RKO (cell line): ENCODE measurements at regions not wholly inside any gene's neighbourhood (a gene's known extent, or its start where the extent isn't known, plus 50 kb on each side); places are given as distances from the start of the nearest gene placed in this dataset.

Source experiments
- DNase-seq: peaks from one replicate; pipeline ENCODE4 v3.0.0-alpha.2; 2016; ENCODE audit warnings: low spot score

DNA sequence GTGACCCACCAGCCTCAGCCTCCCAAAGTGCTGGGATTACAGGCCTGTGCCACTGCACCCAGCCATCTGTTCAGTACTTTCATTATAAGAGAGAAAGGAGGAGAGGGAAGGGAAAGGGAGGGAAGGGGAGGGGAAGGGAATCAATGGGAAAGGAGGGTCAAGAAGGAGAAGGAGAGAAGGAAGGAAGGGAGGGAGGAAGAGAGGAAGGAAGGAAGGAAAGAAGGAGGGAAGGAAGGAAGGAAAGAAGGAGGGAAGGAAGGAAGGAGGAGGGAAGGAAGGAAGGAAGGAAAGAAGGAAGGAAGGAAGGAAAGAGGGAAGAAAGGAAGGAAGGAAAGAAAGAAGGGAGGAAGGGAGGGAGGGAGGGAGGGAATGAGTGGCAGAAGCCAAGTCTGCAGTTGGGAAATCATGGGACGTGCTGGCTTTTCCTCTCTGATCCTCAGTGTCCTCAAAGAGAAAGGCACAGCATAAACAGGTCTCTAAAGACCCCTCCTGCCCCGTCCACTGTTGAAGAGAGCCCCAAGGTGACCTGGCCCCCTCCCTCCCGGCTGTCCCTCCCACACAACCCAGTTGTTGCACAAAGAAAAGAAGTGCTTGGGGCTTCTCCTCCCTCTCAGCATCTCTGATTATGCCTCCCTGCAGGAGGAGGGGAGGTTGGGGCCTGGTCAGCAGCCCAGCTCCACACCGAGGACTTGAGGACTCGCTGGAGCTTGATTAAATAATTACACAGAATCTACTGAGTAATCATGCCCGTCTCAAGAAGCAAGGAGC is 69.1 kb upstream of the TOP1 start:
- DNase-seq = no peak

DNA sequence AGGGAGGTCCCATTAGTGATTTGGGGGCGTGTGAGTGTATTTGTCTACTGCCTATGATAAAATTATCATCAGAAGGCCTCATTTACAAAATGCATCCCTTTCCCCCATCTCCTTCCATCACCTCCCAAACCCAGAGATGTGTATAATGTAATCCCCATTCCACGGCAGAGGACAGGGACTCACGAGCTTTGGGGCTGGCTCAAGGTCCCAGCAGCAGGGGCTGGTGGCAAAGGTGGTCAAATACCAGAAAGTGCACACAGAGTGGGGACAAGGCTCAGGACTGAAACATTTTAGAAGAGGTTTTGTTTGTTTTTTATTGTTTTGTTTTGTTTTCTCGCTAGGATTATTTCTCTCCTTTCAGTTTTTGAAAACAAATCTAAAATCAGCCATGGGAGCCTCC is 68.5 kb upstream of the TOP1 start:
- DNase-seq = no peak

DNA sequence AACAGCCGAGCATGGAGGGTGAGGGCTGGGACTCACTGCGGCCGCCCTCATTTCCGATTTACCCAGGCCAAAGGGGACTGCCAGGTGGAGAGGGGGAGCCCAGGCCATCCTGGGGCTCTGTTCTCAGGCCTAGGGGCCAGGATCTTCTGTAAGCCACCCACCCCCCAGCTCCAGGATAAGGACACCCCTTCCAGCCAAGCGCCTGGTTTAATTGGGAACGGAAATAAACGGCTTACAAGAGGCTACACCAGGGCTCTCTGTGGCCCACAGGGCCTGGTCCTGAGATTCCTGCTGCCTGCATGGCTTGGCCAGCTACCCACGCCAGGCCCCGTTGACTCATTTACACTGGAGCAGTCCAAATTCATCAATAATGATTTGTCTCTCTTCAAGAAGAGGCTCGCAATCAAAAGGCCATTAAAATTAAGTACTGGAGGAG is 68.1 kb upstream of the TOP1 start:
- DNase-seq = no peak

DNA sequence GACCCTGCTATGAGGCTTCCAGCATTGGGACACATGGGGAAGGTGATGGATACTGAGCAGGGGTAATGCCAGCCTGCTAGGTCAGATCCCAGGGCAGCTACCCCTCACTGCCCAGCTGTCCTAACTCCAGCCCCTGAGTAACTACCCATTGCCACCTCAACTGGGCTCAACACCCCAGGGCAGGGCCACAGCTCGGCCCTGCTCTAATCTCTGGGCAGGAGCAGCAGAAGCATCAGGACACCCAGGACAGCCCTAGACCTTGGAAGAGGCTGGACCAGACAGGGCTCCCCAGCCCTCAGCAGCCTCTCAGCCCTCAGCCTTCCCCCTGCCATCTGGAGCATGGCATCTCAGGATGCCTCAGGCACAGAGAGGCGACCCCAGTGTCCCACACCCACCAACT is 67.4 kb upstream of the TOP1 start:
- no peak for DNase-seq

DNA sequence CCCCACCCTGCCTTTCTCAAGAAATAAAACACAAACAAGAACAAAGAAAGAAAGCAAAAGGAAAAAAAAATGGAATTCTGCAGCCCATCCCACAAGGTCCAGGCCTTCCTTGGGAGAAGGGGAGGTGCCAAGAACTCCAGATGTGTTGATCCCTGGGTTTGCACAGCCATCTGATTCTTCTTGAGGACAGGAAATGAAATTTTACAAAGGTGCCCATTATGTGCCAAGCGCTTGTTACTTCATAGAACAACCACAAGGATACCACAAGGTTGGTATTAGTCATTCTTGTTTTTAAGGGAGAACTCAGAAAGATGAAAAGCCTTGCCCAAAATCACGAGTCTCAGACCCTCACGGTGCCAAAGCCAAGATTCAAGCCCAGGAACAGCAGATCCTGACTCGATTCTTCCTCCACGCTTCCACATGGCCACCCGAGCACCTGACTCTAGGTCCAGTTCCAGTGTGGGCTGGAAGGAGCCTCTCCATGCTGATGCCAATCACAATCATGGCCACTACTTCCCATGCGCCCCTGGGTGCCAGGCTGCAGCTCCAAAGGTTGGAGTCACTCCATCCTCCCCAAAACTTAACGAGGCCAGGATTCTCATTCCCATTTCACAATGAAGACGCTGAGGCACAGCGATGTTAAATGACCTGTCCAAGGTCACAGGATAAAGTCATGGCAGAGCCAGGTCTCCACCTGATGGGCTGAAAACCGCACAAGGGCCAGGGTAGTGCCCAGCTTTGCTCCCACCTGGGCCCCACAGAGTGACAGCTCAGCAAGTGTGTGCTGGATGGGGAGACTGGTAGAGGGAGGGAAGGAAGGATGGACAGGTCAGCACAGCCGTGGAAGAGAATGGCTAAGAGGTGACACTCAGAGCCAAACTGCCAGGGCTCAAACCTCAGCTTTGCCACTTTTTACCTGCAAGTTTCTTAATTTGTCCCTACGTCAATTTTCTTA is 66.7 kb upstream of the TOP1 start:
- no peak for DNase-seq

DNA sequence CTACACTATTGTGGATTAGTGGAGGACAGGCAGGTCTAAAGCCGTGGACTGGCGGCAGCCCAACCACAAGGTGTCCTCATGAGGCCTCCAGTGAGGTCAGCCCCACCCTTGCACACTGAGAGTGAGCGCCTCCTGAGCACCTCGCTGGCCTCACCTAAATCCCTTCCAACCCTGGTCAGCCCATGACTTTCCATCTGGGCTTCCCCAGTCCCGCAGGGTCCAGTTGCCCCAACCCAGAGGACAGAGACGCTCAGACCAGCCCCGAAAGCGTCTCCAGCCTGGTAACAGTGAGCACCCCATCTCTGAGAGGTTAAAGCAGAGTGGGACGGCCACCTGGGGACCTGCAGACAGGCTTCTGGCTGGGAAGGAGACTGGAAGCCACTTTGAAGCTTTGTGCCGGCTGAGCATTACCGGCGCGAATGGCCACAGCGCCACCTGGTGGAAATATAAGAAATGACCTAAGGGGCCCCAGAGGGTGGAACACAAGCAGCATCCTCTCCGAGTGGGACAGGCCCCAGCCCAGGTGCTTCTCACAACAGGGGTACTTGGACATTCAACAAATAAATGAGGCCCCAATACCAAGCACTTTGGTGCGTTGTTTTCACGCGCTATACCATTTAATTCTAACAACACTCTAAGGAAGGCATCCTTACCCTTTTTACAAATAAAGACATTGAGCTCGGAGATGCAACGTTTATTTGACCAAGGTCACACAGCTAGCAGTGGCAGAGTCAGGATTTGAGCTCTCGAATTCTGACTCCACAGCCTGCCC is 65.7 kb upstream of the TOP1 start:
- DNase-seq = peak; percentile 77

DNA sequence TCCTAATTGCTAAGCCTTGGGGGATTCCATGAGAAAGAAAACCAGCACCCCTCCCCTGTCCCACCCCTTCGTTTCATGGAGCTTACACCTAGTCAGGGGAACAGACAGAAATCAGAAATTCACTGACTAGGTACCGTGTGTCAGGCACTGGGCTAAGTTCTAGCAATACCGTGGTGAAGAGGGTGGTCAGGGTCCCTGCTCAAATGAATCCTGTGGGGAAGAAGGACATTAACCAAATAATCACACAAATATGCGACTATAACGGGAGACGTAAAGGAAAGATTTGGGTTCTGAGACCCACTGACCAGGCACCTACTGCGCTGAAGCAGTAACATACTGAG is 65.1 kb upstream of the TOP1 start:
- DNase-seq = no peak

DNA sequence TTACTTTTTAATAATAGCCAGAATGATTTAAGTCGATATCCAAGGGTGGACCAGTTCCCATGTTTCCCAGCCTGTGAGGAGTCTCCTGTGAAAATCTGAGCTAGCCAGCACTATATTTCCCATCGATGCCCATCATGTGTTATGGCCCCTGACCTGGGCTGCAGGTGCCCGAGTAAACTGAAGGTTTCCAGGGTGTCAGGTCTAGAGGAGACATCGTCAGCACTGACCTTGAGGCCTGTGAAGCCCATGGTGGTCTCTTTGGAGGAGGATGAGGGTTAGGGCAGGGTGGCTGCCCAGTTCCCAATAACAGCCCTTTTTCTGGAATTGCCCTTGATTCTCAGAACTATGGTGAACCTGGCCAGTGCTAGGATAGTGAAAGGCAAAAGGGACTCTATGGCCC is 63.0 kb upstream of the TOP1 start:
- DNase-seq = no peak

DNA sequence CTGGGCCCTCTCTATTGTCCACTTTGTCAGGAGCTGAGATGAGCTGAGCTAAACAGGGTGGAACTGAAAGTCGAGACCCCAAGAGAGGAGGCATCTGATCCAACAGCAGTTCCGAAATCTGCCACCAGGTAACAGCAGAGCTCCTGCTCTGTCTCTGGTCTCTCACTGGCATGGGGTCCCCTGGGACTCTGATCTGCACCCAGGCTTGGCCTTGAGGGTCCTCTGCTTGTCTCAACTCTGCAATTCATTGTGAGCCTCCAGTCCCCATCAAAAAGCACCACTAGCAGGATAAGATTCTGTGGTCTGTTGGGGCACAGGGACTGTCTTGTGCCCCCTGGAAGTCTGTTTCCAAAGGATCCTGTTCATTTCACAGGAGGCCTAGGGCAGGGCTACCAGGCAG is 62.5 kb upstream of the TOP1 start:
- DNase-seq = no peak

DNA sequence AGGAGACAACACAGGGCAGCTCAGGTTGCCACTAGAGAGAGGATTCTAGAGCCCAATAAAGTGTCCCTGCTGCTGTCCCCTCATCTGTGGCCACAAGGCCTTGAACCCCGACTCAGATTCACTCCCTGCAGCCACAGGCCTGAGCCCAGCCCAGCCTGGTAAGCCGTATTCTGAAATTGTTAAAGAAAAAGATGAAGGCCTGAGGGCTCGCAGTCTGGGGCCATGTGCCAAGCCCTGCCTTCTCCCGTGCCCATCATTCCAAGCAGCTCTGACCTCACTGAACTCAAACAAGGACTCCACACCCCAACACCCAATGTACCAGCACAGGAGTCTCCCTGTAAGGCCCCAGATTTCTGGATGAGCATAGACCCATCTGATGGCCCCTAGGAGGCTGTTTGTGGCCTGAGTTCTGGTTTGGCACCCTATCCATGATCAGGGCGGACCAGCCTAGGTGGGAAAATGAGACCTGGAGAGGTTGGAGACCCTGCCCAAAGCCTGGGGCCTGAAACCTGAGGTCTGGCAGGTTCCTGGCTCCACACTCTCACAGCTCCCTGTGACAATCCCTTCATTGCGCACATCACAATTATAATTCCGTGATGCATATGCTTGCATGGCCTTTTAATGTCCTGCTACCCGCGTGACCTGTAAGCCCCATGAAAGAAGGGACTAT is 62.0 kb upstream of the TOP1 start:
- DNase-seq = no peak

DNA sequence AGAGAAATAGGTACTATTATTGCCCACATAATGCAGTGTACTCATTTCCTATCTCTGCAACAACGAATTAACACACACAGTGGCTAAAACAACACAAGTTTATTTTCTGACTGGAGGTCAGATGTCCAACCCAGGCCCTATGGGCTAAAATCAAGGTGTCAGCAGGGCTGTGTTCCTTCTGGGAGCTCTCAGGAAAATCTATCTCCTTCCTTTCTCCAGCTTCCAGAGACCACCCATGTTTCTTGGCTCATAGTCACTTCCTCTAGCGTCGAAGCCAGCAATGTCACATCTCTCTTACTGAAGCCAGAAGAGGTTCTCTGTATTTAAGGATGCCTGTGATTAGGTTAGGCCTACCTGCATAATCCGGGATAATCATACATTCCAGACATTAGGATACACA is 60.9 kb upstream of the TOP1 start:
- DNase-seq = no peak

DNA sequence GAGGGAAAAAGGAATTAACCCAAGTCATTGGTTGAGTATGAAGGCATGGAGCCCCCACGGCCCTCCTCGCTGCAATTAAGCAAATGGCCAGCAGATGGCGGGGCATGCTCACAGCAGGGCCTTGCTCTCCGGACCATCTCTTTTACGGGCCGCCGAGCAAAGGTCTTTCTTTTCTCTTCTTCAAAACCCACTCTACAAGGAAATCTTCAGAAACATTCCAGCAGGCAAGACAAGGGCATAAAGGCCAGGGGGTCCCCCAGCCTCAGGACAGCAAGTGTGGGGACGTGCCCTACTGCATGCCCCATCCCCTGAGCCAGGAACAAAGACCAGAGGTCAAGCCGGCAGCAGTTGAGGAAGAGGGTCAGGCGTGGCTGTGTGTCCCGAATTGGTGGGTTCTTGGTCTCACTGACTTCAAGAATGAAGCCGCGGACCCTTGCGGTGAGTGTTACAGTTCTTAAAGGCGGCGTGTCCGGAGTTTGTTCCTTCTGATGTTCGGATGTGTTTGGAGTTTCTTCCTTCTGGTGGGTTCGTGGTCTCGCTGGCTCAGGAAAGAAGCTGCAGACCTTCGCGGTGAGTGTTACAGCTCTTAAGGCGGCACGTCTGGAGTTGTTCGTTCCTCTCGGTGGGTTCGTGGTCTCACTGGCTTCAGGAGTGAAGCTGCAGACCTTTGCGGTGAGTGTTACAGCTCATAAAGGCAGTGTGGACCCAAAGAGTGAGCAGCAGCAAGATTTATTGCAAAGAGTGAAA is 59.6 kb upstream of the TOP1 start:
- peak; percentile 79 for DNase-seq

DNA sequence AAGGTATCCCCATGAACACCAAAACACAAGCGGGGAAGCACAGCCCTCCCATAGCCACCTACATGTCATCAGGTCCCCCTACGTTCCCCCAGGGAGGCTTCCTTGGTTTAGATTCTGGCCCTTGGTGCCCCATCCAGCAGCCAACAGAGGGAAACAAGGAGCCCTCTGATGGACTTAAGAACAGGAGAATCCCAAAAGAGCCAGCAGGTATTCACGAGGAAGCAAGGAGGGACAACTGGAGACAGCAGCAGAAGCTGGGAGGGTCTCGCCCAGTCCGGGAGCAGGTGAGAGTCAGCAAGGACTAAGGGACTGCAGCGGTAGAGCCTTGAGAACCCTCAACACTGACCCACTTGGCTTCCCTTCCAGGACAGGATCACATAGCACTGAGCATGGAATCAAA is 58.4 kb upstream of the TOP1 start:
- DNase-seq = no peak

DNA sequence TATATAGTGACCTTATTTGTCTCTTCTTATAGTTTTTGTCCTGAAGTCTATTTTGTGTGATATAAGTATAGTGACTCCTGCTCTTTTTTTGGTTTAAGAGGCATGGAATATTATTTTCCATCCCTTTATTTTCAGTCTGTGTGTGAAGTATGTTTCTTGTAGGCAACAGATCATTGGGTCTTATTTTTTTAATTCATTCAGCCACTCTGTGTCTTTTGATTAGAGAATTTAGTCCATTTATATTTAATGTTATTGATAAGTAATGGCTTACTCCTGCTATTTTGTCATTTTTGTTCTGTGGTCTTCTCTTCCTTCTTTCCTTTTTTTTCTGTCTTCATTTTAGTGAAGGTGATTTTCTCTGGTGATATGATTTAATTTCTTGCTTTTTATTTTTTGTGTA is 51.4 kb upstream of the TOP1 start:
- no peak for DNase-seq

DNA sequence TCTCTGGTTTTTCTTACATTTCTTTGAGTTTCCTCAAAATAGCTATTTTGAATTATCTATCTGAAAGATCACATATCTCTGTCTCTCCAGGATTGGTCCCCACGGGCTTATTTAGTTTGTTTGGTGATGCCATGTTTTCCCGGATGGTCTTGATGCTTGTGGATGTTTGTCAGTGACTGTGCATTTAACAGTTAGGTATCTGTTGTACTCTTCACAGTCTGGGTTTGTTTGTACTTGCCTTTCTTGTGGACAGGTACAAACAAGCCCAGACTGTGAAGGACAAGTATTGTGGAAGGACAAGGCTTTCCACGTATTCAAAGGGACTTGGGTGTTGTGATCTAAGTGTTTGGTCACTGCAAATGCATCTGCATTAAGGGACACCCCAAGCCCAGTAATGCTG is 49.9 kb upstream of the TOP1 start:
- DNase-seq = no peak
